ENCODE measurements at regions not wholly inside any gene's neighbourhood (a gene's known extent, or its start where the extent isn't known, plus 50 kb on each side); places are given as distances from the start of the nearest gene placed in this dataset.
"Not testable (repeated sequence)": the region's sequence is repeated elsewhere in the genome, so short reads cannot be mapped to it uniquely, and the experiment has no call there.

DNA sequence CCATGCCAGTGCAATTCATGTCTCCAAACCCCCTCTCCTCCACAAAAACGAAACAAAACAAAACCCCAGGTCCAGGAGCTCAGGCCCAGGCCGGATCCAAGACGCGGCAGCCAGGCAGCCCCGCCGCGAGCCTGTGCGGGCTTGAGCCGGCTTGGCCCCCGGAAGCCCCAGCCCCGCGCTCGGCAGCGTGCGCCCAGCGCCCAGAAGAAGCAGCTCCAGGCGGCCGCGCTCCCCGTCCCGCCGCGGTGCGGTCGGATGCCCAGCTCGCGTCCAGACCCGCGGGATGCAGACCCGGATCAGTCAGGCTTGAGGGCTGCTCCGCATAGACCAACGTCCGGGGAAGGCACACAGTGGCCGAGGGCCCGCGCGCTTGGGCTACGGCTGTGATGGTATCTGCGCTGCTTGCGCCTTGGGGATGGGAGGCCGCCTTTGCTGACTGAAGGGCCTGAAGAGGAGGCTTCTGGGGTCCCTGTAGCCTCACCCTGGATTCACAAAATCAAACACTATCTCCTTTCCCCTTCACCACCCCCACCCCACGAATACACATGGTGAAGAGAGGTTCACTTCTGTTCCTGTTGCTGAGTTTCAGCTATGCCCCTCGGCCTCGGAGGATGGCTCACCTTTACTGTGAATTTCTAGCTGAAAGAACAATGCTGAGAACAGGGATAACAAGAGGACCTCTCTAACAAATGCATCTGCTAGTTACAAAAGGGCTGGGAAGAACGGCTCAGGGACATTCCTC is 79.9 kb upstream of the EN2 start:
- no peak for DNase-seq

DNA sequence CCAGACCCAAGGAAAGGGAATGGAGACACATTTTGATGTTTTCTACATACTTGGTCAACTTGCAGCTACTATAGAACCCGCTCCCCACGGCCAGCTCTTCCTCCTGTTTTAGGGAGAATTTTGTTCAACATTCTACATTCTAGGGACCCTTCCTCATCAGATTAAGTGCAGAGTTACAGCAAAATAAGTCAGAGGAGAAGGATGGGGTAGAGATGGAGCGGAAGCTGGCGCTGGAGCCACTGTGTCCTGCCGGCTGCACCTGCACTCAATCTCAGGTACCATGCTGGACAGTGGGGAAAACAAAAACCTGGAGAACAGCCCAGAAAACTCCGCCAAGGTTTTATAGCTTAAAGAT is 79.4 kb upstream of the EN2 start:
- DNase-seq, result no peak

DNA sequence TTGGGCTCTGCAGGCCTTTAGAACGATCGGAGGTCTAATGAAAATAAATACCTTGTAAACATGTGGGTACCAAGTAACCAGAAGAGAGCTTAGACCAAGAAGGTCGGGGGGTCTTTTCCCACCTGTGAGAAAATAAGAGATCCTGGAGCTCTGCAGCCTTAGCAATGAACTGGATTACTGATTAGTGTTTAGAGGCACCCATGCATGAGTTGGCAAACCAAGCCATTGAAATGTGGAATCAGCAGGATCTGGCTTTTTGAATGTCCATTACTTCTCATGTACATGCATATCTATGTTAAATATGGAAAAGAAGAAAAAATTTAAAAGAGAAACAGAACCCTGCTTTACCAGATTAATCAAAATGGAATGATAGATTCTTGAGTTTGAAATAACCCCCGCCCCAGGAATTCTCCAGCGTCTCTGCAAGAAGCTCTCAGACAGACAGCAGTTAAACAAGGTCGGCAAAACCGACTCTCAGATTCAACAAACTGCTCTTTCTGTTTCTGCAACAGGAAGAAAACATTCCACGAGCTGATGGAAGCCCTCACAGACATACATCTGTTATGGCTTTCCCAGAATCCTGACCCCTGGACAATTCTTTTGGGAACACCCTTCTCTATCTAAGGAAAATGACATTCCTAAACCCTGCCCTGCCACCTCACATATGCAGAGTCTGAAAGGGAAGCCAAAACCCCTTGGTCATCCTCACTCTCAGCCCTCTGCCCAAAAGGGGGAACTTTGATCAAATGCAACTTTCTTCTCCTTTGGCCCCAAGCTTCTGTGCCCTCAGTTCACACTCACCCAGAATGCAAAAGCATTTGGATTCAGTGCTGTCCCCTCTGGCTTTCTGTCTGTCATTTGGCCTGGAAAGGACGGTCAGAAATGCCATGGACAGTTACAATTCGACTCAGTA is 78.7 kb upstream of the EN2 start:
- DNase-seq, result no peak

DNA sequence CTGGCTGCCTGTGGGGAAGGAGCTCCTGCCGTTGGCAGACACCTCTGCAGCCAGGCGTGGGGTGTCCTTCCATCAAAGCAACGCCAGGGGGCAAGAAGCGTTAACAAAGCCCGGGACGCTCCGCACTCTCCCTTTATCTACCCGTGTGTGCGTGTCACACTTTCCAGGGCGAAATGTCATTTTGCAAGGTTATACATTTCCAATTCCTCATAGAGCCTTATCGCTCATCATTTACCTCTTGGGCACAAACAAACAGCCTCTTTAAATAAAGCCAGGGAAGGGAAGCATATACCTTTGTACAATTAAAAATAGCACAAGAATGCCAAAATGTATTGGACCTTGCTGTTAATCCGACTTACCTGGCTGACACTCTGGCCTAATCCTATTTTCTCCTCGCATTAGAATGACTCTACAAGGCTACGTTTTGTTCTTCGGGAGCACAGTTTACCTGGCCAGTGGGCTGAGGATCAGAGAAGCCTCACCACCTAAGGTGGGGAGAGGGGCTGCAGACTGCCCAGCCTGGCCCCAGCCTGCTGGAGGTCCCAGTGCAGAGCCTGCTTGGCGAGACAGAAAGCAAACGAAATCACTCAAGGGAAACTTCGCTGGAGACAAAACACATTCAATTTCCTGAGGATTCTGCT is 77.6 kb upstream of the EN2 start:
- peak; percentile 77 for DNase-seq

DNA sequence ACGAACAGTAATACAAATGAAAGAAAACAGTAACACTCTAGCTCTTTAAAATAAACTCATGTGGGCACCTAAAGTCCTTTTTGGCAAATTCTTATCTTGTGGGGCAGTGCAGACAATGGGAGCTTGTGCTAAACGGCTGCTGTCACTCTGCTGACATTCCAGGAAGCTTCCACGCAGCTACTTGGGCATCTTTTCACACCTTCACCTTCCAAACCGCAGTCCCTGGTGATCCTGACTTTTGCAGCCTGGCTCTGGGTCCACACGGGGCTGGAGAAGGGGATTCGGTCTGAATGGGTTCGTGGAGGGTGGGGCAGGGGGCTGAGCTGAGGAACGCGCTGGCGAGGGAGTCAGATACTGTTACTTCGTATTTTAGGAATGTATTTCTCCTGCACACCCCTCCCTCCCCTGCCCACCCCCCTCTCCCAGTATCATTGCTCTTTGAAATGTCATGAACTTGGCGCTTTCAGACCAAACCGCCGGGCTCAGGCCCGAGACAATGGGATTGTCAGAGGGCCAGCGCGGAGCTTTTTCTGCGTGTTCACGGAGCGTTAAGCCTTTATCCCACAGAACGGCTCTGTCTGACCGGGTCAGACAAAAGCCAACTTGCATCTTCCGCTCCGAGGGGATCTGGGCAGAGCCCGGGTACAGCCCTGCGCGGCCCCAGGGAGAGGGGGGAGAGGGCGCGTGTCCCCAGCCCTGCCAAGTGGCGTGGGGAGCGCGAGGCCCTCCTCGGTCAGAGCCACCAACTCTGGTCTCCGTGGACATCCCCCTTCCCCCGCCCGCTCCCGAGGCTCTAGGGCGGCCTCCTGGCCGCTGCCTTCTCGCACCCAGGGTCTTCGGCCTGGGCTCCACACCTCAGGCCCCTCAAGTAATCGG is 76.7 kb upstream of the EN2 start:
- no peak for DNase-seq

DNA sequence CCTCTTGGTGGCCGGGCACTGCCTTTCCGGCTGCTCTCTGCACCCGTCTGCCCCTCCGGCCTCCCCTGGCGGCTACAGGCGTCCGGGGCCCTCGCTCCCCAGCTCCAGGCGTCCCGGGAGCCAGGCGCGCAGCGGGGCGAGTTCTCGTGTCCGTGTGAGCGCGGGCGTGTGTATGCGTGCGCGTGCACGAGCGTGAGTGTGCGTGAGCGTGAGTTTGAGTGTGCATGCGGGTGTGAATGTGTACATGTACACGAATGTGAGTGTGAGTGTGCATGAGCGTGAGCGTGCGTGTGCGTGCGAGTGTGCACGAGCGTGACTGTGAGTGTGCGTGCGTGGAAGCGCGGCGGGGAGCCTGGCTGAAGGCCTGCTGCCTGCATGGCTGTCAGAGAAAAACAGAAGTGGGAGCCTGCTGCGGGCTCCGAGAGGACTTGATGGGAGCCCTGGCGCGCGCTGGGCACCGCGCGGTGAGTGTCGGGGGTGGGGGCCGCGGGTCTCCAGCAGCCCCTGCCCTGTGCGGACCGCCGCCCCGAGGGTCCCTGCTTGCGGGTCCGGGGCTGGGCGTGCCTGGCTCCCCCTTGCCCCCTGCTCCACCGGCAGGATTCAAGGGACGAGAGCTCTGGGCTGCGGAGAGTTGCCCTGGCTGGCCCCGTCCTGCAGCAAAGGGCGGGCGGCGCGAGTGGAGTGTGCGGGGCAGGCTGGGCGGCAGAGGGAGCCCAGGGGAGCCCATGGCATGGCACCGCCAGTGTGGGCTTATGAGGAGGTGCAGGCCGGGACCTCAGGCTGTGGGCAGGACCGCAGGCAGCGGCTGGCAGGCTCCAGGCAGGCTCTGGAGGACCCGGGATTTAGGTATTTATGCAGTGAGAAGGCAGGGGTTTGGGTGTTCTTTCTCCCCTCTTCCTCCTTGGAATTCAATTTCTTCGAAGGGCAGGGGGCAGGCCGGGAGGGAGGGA is 75.8 kb upstream of the EN2 start:
- no peak for DNase-seq

DNA sequence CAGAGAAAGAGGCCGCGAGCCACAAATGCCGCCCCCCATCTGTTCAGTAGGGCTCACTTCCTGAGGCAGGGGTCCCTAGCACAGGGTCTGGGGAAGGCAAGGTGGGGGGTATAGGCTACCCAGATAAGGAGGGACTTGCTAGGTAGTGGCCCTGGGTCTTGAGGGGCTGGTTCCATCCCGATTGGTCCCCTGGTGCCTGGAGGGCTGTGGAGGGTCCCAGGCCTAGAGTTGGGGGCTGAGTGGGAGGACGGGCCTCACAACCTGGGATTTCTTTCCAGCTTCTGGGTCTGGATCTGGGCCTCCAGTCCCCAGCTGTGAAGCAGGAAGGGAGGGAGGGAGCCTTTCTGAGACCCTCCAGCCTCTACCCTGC is 75.1 kb upstream of the EN2 start:
- no peak for DNase-seq

DNA sequence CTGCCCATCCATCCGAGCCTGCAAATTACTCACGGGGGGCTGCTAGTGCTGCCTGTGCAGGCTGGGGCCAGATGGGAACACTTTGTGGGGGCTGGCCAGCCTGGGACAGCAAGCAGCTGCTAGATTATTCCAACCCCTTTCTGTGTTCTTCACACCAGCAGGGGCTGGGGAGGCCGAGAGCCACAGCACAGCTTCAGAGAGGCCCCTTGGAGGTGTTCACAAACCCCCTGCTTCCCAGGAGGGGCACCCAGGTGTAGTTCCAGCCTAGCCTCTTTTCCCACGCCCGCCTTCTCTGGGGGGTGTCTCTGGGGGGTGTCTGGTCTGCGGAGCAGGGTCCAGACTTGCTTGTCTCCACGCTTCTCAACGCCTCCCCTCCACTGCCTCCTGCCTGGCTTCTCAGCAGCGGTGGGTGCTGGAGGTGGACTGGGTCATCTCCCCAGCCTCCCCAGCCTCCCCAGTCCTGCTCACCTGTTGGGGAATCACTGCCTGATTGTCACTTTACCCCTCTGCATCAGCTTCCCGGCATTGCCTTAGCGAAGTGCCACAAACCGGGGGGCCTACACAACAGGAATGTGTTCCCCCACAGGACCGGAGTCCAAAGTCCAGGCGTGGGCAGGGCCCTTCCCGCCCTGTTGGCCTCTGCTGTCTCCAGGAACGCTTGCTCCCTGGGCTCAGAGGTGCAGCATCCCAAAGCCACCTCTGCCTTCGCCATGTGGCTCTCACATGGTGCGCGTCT is 74.0 kb upstream of the EN2 start:
- DNase-seq, result no peak

DNA sequence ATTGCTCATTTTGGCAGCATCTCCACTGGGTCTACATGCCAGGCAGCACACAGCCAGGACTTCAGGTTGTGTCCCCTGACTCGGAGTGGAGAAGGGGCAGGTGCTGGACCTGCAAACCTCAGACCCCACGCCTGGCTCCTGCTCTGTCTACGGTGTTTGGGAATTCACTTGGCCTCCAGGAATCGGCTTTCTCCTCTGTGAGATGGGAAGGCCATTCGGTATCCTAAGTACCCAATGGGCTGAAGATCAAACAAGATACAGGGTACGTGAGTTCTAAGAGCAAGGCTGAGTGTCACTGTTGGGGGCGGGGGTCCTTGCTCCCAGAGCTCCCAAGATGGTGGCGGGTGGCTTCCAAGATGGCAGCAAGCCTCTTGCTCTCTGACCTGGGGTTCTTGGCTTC is 73.2 kb upstream of the EN2 start:
- no peak for DNase-seq

DNA sequence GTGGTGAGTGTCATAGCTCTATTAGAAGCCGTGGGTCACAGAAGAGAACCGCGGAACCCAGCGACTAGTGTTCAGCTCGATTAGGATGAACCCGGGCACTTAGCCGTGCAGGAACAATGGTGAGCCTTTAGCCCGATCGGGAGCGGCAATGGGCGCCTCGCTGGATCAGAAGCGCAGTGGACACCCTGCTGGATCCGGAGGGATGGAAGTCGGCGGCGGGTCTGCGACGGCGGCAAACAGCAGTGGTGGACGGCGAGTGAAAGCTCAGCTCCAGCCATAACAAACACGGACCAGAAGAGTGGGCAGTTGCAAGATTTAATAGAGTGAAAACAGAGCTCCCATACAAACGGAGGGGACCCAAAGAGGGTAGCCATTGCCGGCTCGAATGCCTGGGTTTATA is 72.7 kb upstream of the EN2 start:
- not testable (repeated sequence) for DNase-seq

DNA sequence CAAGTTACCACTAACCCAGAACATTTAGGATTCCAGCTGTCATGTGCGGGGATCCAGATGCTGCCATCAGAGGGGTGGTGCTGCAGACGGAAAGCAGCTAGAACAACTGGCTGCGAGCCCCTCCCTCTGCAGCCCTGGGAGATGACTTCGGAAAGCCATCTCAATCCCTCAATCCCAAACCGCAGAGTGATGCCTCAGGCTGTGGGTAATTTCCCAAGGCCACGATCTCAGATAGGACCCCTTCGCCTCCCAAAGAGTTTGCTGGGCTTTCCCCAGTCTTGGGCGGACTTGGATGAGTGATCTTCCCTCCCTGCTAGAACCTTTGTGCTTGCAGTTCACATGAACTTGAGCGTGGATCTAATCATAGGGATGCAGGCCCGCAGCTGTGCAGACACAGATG is 71.3 kb upstream of the EN2 start:
- DNase-seq, result no peak

DNA sequence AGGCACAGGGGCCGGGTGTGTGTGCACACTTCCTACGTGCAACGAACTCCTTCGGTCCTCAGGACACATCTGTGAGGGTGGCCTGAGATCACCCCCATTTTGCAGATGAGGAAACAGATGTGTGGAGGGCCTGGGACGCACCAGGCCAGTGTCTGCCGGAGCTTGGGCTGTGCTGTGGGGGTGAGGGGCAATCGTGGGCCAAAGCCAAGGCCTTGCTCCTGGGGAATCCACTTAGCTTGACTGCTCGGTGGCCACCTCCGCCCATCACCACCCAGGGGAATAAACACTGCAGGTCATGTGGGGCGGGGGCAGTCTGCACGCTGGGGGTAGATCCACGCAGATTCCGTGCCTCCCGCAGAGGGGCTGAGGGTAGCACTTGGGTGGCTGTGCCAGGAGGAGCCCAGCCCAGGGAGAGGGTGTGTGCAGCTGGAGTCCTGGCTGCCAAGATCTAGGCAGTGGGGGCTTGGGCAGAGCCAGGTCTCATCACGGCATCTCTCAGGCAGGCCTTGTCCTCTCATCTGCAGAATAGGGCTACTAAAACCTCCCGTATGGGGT is 70.8 kb upstream of the EN2 start:
- no peak for DNase-seq

DNA sequence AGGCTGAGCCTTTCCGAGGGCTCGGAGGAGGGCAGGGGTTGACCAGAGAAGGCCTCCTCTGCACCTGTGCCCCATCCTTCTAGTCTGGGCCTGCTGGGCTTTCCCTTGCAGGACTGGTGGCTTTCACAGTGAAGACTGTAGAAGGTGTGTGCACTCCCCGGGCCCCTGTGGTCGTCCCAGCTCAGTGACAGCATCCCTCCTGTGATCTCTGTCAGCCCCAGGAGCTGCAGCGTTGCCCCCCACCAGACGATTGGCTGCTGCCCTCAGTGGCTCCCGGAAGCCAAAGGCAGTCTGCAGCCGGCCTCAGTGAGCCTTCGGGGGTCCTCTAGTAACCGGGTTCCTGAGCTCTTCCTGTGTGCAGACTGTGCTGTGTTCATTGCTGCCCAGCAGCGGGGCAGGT is 69.4 kb upstream of the EN2 start:
- no peak for DNase-seq

DNA sequence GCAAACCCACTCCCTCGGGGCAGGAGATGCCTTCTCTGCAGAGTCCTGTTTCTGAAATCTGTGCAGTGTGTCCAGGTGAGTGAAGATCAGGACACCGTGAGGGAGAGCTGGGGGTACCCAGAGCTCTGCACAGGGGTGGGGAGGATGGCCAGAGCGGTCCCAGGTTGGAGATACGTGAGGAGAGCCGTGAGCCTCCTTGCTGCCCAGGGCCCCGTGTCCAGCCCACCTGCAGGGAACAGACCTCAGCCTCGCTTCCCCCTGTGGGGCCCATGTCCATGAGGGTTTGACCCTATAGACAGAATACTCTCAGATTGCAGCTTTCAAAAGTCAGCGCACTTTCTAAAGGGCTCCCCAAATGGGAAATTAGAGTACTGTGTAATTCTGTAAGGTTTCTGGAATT is 66.5 kb upstream of the EN2 start:
- no peak for DNase-seq

DNA sequence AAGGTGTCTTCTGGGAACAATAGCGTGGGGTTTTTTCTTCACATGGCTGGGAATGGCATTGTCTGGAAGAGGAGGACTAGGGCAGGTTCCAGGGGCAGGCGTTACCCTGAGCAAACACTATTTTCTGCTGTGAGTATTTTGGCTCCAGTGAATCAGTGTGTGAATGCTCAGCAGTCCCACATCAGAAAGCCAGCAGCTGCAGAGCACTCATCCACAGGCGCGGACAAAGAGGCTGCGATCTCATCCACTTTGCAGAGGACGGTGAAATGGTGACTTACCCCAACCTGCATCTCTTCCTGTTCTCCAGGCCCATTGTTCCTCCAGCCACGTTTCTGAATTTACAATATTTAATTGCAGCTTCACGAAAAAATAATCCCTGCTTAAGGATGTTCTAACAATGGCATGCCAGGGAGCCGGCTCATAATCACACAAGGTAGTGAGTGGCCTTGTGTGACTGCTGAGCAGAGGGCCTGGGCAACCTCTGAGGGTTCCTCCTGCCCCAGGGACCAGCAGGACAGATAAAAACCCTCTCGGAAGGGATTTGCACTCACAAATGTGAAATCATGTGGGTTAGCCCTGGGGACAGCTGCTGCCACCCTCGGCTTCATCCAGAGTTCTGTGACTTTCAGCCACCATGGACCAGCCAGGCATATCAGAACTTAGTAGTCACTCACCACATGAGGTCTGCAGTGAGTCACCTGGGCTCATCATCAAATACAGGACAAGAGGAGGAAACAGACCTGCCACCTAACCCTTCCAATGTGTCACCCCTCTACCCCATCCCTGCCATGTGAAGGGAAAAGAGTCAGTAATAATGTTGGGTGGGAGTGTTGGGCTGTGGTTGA is 65.0 kb upstream of the EN2 start:
- no peak for DNase-seq

DNA sequence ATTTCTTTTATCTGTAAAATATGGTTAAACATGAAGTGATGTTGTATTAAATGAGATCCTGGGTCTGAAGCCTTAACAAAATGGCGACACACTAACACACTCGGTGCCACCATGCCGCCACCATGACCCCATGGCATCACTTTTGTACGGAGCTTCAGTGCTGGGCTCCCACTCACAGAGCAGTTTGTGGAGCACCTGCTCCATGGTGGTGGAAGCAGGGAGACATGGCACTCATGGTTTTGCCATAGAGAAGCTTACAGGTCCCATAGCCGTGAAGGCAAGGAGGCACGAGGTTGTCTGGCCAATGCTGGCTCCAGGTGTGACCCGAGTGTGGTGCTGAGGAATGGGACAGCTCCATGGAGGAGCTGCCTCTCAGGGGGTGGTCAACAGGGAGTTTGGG is 63.5 kb upstream of the EN2 start:
- no peak for DNase-seq

DNA sequence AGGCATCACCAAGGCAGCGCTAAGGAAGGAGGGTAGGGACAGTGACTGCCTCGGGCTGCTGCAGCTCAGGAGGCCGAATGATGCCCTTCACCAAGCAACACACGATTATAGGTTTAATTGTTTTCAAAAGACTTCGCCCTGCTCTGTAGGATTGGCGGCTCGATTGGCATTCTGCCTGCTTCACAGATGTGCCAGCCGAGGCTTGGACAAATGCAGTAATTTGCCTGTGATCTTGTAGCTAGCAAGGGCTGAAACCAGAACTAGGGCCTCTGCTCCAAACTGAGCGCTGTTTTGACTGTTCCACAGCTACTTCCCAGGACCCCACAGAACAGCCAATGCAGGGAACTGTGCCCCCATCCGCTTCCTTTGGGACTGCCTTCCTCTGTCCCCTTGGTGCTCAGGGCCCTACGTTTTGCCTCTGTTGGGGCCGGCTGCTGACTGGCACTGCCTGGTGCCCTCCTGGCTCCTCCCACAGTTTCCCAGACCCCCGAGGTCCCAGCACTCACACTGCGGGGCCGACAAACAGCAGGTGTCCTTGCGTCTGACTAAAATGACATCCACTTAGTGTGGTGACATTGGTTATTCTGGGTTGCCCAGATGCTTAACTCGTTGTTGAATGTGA is 62.6 kb upstream of the EN2 start:
- no peak for DNase-seq

DNA sequence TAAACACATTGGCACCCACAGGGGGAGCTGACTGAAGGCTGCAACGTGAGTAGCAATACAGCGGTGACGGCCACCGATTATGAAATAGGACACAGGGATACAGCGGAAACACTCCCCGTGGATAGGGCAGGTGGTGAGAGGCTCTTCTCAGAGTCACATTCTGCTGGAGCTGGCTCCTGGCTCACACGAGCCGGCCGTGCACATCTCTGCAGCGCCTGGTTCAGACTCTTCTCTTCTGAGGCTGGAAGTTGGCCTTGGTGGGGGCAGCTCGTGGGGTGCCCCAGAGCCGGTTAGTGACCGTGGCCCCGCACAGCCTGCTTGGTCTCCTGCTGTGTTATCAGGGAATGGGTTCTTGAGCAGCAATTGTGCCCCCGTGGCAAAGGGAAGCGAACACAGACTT is 61.3 kb upstream of the EN2 start:
- DNase-seq, result no peak
